ENCODE measurements at regions not wholly inside any gene's neighbourhood (a gene's known extent, or its start where the extent isn't known, plus 50 kb on each side); places are given as distances from the start of the nearest gene placed in this dataset.

DNA sequence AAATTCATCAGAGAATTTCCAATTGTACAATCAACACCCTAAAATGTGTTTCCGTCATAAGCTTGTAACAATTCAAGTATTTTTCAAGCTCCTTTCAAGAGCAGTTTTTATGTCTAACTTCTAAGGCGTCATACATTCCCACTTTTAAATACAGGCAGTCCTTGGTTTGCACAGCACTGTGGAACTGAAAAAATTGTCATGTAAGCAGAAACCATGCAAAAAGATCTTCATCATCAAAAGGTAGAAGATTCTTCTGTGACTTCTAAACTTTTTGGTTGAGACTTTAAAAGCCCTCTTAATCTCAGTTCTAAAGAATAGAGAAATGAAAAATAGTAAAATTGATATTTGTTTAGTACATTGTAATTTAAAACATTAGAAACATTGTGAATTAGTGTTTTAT is 315.6 kb downstream of the TPBG start:
- Histone ChIP-seq H4K20me1 (ENCODE audit: control insufficient read depth, extremely low read depth, insufficient read depth, low read length) (no peaks in the 10 kb centered on the region), H3K9me3 (ENCODE audit: control insufficient read depth, low read depth, low read length) (no peaks in the 10 kb centered on the region), H3K27ac (ENCODE audit: control insufficient read depth, insufficient read depth, low read length) (no peak overlapping the region), H3K9me1 (ENCODE audit: control insufficient read depth, extremely low read depth, insufficient read depth, low read length) (no peaks in the 10 kb centered on the region), H3K4me2 (ENCODE audit: control insufficient read depth, extremely low read depth, insufficient read depth, low read depth, low read length) (no peak overlapping the region), H3K4me1 (ENCODE audit: control insufficient read depth, extremely low read depth, insufficient read depth, low read length) (no peaks in the 10 kb centered on the region), H3K4me3 (ENCODE audit: control insufficient read depth in 2 of 3, extremely low read depth in 1 of 3, insufficient read depth in 2 of 3, low read depth in 1 of 3, low read length in 3 of 3) (no peak overlapping the region), H3K27me3 (ENCODE audit: control insufficient read depth, extremely low read depth, insufficient read depth, low read length) (no peaks in the 10 kb centered on the region), H3K79me2 (ENCODE audit: control insufficient read depth, insufficient read depth, low read length) (no peaks in the 10 kb centered on the region), H3K36me3 (ENCODE audit: control insufficient read depth in 2 of 2, extremely low read depth in 1 of 2, insufficient read depth in 2 of 2, low read length in 2 of 2) (no peaks in the 10 kb centered on the region), H3K9ac (ENCODE audit: control insufficient read depth, extremely low read depth, insufficient read depth, low read length) (no peak overlapping the region), H2AFZ (ENCODE audit: control insufficient read depth, low read length) (no peak overlapping the region)
- no peak for TF ChIP-seq EZH2 (IDR thresholded peaks at IDR 0.05; ENCODE audit: low read length)
- TF ChIP-seq, protein P1, sequence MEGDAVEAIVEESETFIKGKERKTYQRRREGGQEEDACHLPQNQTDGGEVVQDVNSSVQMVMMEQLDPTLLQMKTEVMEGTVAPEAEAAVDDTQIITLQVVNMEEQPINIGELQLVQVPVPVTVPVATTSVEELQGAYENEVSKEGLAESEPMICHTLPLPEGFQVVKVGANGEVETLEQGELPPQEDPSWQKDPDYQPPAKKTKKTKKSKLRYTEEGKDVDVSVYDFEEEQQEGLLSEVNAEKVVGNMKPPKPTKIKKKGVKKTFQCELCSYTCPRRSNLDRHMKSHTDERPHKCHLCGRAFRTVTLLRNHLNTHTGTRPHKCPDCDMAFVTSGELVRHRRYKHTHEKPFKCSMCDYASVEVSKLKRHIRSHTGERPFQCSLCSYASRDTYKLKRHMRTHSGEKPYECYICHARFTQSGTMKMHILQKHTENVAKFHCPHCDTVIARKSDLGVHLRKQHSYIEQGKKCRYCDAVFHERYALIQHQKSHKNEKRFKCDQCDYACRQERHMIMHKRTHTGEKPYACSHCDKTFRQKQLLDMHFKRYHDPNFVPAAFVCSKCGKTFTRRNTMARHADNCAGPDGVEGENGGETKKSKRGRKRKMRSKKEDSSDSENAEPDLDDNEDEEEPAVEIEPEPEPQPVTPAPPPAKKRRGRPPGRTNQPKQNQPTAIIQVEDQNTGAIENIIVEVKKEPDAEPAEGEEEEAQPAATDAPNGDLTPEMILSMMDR (optimal IDR thresholded peaks at IDR 0.05 in 1 of 3, IDR thresholded peaks at IDR 0.05 in 1 of 3, conservative IDR thresholded peaks at IDR 0.05 in 1 of 3; ENCODE audit: extremely low read depth in 1 of 3, insufficient read depth in 2 of 3, low read length in 3 of 3): no peak
- no peak for DNase-seq (ENCODE audit: low read depth, low spot score)
- FAIRE-seq: no peak
- dilution Hi-C loops (cut with MboI; ENCODE audit: extremely low pct_ligation_motif_present, low sequenced_read_pairs): no loop called here

DNA sequence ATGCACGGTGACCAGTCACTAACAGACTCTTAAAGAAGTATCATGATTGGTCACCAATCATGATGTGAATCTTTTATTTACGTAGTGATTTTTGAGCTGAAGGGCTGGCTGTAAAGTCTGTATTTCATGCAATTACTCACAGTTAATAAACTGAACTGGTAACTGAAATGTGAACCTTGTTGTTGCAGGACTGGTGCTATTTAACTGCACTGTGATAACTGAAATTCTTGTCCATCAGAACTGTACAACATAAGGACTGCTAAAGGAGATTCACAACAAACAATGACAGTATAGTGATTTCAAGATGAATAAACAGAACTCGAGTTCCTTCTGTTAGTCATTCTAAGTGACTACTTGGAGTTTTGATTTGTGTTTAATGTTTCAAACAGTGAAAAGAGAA is 316.6 kb downstream of the TPBG start:
- Histone ChIP-seq H3K27ac (ENCODE audit: control insufficient read depth, insufficient read depth, low read length) (no peak overlapping the region), H3K4me2 (ENCODE audit: control insufficient read depth, extremely low read depth, insufficient read depth, low read depth, low read length) (no peak overlapping the region), H4K20me1 (ENCODE audit: control insufficient read depth, extremely low read depth, insufficient read depth, low read length) (no peaks in the 10 kb centered on the region), H3K9ac (ENCODE audit: control insufficient read depth, extremely low read depth, insufficient read depth, low read length) (no peak overlapping the region), H3K36me3 (ENCODE audit: control insufficient read depth in 2 of 2, extremely low read depth in 1 of 2, insufficient read depth in 2 of 2, low read length in 2 of 2) (no peaks in the 10 kb centered on the region), H3K79me2 (ENCODE audit: control insufficient read depth, insufficient read depth, low read length) (no peaks in the 10 kb centered on the region), H3K4me3 (ENCODE audit: control insufficient read depth in 2 of 3, extremely low read depth in 1 of 3, insufficient read depth in 2 of 3, low read depth in 1 of 3, low read length in 3 of 3) (no peak overlapping the region), H3K9me3 (ENCODE audit: control insufficient read depth, low read depth, low read length) (no peaks in the 10 kb centered on the region), H3K27me3 (ENCODE audit: control insufficient read depth, extremely low read depth, insufficient read depth, low read length) (no peaks in the 10 kb centered on the region), H3K4me1 (ENCODE audit: control insufficient read depth, extremely low read depth, insufficient read depth, low read length) (no peaks in the 10 kb centered on the region), H3K9me1 (ENCODE audit: control insufficient read depth, extremely low read depth, insufficient read depth, low read length) (no peaks in the 10 kb centered on the region), H2AFZ (ENCODE audit: control insufficient read depth, low read length) (no peak overlapping the region)
- TF ChIP-seq EZH2 (IDR thresholded peaks at IDR 0.05; ENCODE audit: low read length): no peak
- TF ChIP-seq, protein P1 (optimal IDR thresholded peaks at IDR 0.05 in 1 of 3, IDR thresholded peaks at IDR 0.05 in 1 of 3, conservative IDR thresholded peaks at IDR 0.05 in 1 of 3; ENCODE audit: extremely low read depth in 1 of 3, insufficient read depth in 2 of 3, low read length in 3 of 3): no peak
- no peak for FAIRE-seq
- dilution Hi-C loops (cut with MboI; ENCODE audit: extremely low pct_ligation_motif_present, low sequenced_read_pairs): no loop called here
- DNase-seq (ENCODE audit: low read depth, low spot score): no peak

Data from keratinocyte (primary cell).